Activated T-cell treated with anti-CD3 and anti-CD28 coated beads, Interleukin-2, amount 50 U/mL, for 4 hours (primary cell): ENCODE measurements at regions not wholly inside any gene's neighbourhood (a gene's known extent, or its start where the extent isn't known, plus 50 kb on each side); places are given as distances from the start of the nearest gene placed in this dataset.
"Not testable (repeated sequence)": the region's sequence is repeated elsewhere in the genome, so short reads cannot be mapped to it uniquely, and the experiment has no call there.

Source experiments
- ATAC-seq, 2 donors: fragments of 200-7000 bp; cut with Tn5 transposase; one replicate each; pipeline ENCODE4 v1.10.0; 2021
- DNase-seq: peaks from one replicate; pipeline ENCODE4 v3.0.0-alpha.2; 2020
- H3K27me3 Mint-ChIP-seq: one replicate; pipeline ENCODE4 v1.8.0; 2021; ENCODE audit warnings: low read depth, mixed read lengths
- H3K36me3 Mint-ChIP-seq: one replicate; pipeline ENCODE4 v1.8.0; 2022; ENCODE audit warnings: mixed read lengths; ENCODE audit not compliant: insufficient read depth
- H3K4me1 Mint-ChIP-seq: one replicate; pipeline ENCODE4 v1.8.0; 2021; ENCODE audit warnings: low read depth, mixed read lengths
- H3K4me3 Mint-ChIP-seq: one replicate; pipeline ENCODE4 v1.8.0; 2021; ENCODE audit warnings: mild to moderate bottlenecking, moderate library complexity, mixed read lengths
- H3K9me3 Mint-ChIP-seq: one replicate; pipeline ENCODE4 v1.8.0; 2021; ENCODE audit warnings: mixed read lengths

GRCh38 chr22:23446796-23447350, 133.2 kb downstream of the IGLL1 start:
- peaks cover 10% of the 10 kb centered on the region for H3K9me3 Mint-ChIP-seq
- H3K27me3 Mint-ChIP-seq, result no peaks in the 10 kb centered on the region
- H3K36me3 Mint-ChIP-seq, result no peaks in the 10 kb centered on the region
- H3K4me3 Mint-ChIP-seq, result no peak overlapping the region
- ATAC-seq (no peak), DNase-seq (no peak)
- H3K4me1 Mint-ChIP-seq, result no peaks in the 10 kb centered on the region

GRCh38 chr22:23446194-23446593, 133.9 kb downstream of the IGLL1 start:
- not testable (repeated sequence) for DNase-seq, H3K9me3 Mint-ChIP-seq, H3K4me3 Mint-ChIP-seq, ATAC-seq, H3K36me3 Mint-ChIP-seq, H3K27me3 Mint-ChIP-seq, H3K4me1 Mint-ChIP-seq

GRCh38 chr22:23443905-23444304, 136.2 kb downstream of the IGLL1 start:
- H3K27me3 Mint-ChIP-seq, DNase-seq, H3K4me1 Mint-ChIP-seq: not testable (repeated sequence)

GRCh38 chr22:23439581-23439980, 140.5 kb downstream of the IGLL1 start:
- H3K9me3 Mint-ChIP-seq, DNase-seq, H3K27me3 Mint-ChIP-seq, H3K36me3 Mint-ChIP-seq, ATAC-seq, H3K4me1 Mint-ChIP-seq, H3K4me3 Mint-ChIP-seq: not testable (repeated sequence)

More at GRCh38 chr22:23443905-23444304, 136.2 kb downstream of the IGLL1 start:
- not testable (repeated sequence) for H3K9me3 Mint-ChIP-seq, H3K4me3 Mint-ChIP-seq, ATAC-seq, H3K36me3 Mint-ChIP-seq

- DNase-seq (no peak), ATAC-seq (no peak)
- Mint-ChIP-seq H3K4me3 (no peak overlapping the region), H3K9me3 (no peaks in the 10 kb centered on the region), H3K4me1 (peaks cover 3% of the 10 kb centered on the region), H3K36me3 (no peaks in the 10 kb centered on the region), H3K27me3 (peaks cover 10% of the 10 kb centered on the region)
Observed at GRCh38 chr22:23438216-23438615, 141.9 kb downstream of the IGLL1 start.

- no peaks in the 10 kb centered on the region for H3K36me3 Mint-ChIP-seq
- peaks cover 6% of the 10 kb centered on the region for H3K4me1 Mint-ChIP-seq
- no peaks in the 10 kb centered on the region for H3K9me3 Mint-ChIP-seq
- H3K27me3 Mint-ChIP-seq, result peaks cover 12% of the 10 kb centered on the region
- no peak overlapping the region for H3K4me3 Mint-ChIP-seq
- DNase-seq (no peak), ATAC-seq (no peak)
Observed at GRCh38 chr22:23437779-23438178, 142.3 kb downstream of the IGLL1 start.

GRCh38 chr22:23437107-23437395, 143.0 kb downstream of the IGLL1 start:
- not testable (repeated sequence) for DNase-seq, H3K4me3 Mint-ChIP-seq, H3K4me1 Mint-ChIP-seq, ATAC-seq, H3K36me3 Mint-ChIP-seq, H3K9me3 Mint-ChIP-seq
- H3K27me3 Mint-ChIP-seq, result peaks cover 12% of the 10 kb centered on the region

- peaks cover 10% of the 10 kb centered on the region for H3K4me1 Mint-ChIP-seq
- not testable (repeated sequence) for H3K36me3 Mint-ChIP-seq, H3K9me3 Mint-ChIP-seq, DNase-seq, ATAC-seq, H3K4me3 Mint-ChIP-seq
- peaks cover 12% of the 10 kb centered on the region for H3K27me3 Mint-ChIP-seq
Observed at GRCh38 chr22:23436354-23437106, 143.6 kb downstream of the IGLL1 start.

GRCh38 chr22:23435186-23435585, 144.9 kb downstream of the IGLL1 start:
- not testable (repeated sequence) for H3K36me3 Mint-ChIP-seq, DNase-seq, H3K4me3 Mint-ChIP-seq, H3K9me3 Mint-ChIP-seq, ATAC-seq
- H3K27me3 Mint-ChIP-seq, result peaks cover 12% of the 10 kb centered on the region
- H3K4me1 Mint-ChIP-seq, result peaks cover 10% of the 10 kb centered on the region

GRCh38 chr22:23434198-23434830, 145.8 kb downstream of the IGLL1 start:
- H3K9me3 Mint-ChIP-seq, ATAC-seq, H3K4me3 Mint-ChIP-seq, DNase-seq, H3K36me3 Mint-ChIP-seq: not testable (repeated sequence)
- H3K4me1 Mint-ChIP-seq, result peaks cover 10% of the 10 kb centered on the region
- H3K27me3 Mint-ChIP-seq, result peaks cover 12% of the 10 kb centered on the region

GRCh38 chr22:23433127-23434005, 146.7 kb downstream of the IGLL1 start:
- not testable (repeated sequence) for DNase-seq, H3K36me3 Mint-ChIP-seq, H3K27me3 Mint-ChIP-seq
- peak overlapping the region; percentile 71 for H3K4me3 Mint-ChIP-seq
- ATAC-seq, result peak; percentile 95 to 97
- H3K4me1 Mint-ChIP-seq, result peaks cover 10% of the 10 kb centered on the region
- H3K9me3 Mint-ChIP-seq, result peaks cover 12% of the 10 kb centered on the region

- H3K27me3 Mint-ChIP-seq, ATAC-seq, DNase-seq: not testable (repeated sequence)
- Mint-ChIP-seq H3K4me1 (peaks cover 10% of the 10 kb centered on the region), H3K4me3 (peak overlapping the region; percentile 71), H3K36me3 (peaks cover 12% of the 10 kb centered on the region), H3K9me3 (peaks cover 16% of the 10 kb centered on the region)
Observed at GRCh38 chr22:23432719-23433118, 147.4 kb downstream of the IGLL1 start.

- DNase-seq (no peak), ATAC-seq (no peak)
- Mint-ChIP-seq H3K9me3 (peaks cover 18% of the 10 kb centered on the region), H3K4me3 (no peak overlapping the region), H3K36me3 (peaks cover 12% of the 10 kb centered on the region), H3K4me1 (peaks cover 10% of the 10 kb centered on the region), H3K27me3 (peaks cover 6% of the 10 kb centered on the region)
Observed at GRCh38 chr22:23431337-23432072, 148.6 kb downstream of the IGLL1 start.
